Left cardiac atrium (tissue), 4 donors: ENCODE measurements at regions not wholly inside any gene's neighbourhood (a gene's known extent, or its start where the extent isn't known, plus 50 kb on each side); places are given as distances from the start of the nearest gene placed in this dataset.

ENCODE experiments used
- ATAC-seq, 2 donors: fragments of 200-7000 bp; cut with Tn5 transposase; one replicate each; pipeline ENCODE4 v1.9.1; 2020; ENCODE audit warnings: mild to moderate bottlenecking in 2 of 2, moderate library complexity in 2 of 2
- DNase-seq: peaks from one replicate; pipeline ENCODE4 v3.0.0-alpha.2; 2020
- intact Hi-C, 2 donors: fragments of 100-400 bp; cut with DNase I; formaldehyde crosslinking; loops; one replicate each; pipeline versions ENCODE4 v1.14.1 to v1.15.1; 2022 to 2023
- donor health status: DM: no; HTN: yes; CAD: no.
- donor health status: DM: no; HTN: yes; CAD: no; lungs with severe emphysema.
- donor health status: DM: yes; HTN: yes; CAD: no.
- donor health status: Dilated cardiomyopathy.

DNA sequence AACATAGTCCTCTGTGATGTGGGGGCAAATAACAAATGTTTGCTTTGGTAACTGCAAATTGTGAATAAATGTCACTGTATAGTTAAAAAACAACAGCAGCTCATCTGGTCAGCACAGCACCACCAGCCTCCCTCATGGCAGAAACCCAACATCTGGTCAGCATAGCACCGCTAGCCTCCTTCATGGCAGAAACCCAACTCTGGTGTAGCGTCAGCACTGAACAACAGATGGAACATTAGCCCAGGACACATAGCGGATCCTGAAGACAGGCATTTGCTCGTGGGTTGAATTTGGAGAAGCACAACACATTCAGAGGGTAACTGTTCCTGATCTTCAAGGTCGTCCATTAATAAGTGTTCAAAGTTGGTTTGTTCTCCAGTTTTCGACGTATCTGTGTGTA is 265.9 kb downstream of the DLL1 start:
- ATAC-seq (peak; percentile 60 to 80), DNase-seq (no peak)
- intact Hi-C loops = loop anchor here in 1 of 2 donors (10.0 kb wide), 1 partner anchor 110 kb away; no protein-coding TSS in a partner anchor

DNA sequence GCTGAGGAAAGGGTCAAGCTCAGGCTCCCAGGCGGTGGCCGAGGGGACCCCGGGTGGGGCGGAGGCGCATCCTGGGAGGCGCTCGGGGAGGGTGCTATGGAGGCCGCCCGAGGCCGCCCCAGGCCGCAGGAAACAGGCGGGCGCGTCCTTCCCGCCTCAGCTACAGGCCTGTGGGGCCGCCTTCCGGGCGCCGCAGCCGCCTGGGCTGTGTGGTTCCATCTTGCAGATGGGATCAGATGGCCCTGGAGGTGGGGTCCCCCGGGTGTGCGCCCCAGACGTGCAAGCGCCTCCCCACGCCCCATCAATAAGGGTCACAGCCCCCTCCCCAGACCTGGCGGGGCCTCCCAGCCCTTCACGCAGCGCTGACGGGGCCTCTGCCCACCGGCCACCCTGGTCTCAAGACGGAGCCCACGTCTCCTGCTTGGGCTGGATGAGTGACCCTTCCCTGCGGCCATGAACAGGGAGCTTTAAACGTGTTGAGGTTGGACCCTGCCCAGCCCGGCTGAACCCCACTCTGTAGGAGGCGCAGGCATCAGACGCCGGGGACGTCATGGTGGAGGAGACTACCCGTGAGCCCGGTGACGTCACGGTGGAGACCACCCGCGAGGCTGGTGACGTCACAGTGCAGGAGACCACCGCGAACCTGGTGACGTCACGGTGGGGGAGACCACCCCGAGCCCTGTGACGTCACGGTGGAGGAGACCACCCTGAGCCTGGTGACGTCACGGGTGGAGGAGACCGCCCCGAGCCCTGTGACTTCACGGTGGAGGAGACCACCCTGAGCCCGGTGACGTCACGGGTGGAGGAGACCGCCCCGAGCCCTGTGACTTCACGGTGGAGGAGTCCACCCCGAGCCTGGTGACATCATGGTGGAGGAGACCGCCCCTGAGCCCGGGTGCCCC is 267.0 kb downstream of the DLL1 start:
- DNase-seq (no peak), ATAC-seq (peak in 1 of 2 donors; percentile 32)
- intact Hi-C loops = loop anchor here in 1 of 2 donors (10.0 kb wide), 1 partner anchor 111 kb away; no protein-coding TSS in a partner anchor

DNA sequence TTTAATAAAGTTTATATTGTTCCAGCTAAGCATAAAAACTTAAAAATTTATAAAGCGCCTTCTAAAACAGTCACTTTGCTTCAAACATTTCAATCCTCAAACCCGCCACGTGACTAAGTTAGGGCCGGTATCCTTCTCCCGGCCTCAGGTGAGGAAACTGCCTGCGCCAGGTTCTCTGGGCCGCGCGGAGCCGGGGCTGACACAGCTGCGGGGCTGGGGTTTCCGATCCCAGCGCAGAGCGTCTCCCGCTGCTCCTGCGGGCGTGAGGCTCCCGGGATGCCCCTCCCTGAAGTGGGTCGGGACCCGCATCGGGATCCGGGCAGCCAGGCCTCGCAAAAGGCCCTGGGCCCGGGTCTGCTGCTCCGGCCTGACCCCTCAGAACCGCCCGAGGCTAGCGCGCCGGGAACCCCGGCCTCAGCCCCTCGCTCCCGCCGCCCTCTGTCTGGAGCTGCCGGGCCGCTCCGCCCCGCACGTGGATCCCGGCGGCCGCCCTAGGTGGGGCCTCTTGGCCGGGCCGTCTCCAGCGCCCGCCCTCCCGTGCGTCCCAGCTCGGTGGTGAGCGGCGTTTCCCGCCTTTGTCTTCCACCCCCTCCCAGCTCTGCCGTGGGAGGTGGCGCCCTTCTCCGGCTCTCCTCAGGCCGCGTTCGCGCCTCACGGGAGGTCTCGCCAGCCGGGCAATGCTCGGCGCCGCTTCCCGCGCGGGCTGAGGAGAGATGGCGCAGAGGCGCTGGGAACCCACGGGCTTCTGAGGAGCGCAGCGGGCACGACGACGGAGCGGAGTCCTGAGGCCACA is 267.9 kb downstream of the DLL1 start:
- intact Hi-C loops = loop anchor here in 1 of 2 donors (10.0 kb wide), 1 partner anchor 112 kb away; no protein-coding TSS in a partner anchor
- DNase-seq = no peak
- peak; percentile 67 to 76 for ATAC-seq

DNA sequence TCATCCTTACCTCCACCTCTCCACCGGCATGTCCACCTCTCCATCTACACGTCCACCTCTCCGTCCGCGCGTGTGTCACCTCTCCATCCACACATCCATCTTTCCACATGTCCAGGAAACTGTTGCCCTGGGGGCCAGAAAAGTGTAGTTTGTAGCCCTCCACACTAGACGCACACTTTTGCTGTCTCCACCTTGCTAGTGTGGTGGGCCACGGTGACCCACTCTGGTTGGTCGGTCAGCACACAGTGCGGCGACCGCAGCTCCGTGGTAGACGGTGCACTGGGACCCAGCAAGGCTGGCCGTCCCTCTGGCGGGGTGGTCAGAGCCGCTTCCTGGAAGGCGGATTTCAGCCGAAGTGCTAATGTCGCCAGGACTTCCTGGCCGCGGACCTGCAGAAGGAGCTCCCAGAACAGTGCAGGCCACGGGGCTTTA is 268.6 kb downstream of the DLL1 start:
- ATAC-seq = no peak
- intact Hi-C loops = loop anchor here in 1 of 2 donors (10.0 kb wide), 1 partner anchor 112 kb away; no protein-coding TSS in a partner anchor
- no peak for DNase-seq

DNA sequence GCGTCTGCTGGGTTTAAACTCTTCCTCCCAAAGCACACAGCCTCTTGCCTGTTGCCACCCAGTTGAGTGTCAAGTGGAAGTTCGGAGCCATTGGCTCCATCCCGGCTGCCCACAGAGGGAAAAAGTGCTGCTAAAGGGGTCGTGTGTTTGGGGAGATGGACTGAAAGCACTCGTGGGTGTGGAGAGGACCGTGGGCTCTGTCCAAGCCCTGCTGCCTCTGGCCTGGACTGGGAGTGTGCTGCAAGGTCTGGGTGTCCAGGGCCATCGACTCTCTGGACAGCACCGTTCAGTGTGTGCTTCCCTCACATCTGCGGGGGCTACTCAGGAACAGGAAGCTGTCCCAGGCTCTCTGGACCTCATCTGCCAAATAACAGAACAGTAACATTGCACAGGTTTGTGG is 269.3 kb downstream of the DLL1 start:
- intact Hi-C loops = loop anchor here in 1 of 2 donors (10.0 kb wide), 1 partner anchor 113 kb away; no protein-coding TSS in a partner anchor
- DNase-seq (no peak), ATAC-seq (no peak)

DNA sequence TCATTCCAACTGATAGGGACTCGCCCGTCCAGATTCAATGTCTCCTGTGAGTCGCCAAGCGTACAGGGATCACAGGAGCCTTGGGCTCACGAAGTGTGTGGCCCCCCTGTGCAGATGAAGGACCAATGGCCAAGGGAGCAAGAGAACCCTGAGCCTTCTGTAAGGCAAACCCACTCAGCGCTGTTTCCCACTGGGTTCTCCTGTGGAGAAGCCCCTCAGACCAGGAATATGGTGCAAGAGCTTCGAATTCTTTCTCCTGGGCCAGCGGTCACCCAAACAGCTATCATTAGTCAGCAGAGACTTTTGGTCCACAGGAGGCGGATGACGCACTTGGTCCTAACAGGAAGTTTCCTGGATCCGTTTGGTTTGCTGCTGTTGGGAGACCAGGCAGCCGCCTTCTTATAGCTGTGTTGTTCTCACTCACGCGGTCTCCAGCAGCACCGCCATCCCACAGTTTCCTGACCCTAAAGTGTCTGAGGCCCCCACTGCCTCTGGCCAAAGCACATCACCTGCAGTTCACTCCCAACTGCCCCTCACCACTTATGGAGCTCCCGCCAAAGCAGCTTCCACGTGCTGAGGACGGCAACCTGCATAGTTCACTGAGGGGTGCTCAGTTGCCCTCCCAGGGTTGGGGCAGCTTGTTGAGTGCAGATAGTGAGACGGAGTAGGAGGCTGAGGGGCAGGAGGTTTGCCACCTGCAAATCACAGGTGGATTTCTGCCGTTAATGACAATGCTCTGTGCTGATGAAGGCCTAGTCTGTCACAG is 268.6 kb downstream of the ERMARD start:
- ATAC-seq = no peak
- DNase-seq = no peak
- intact Hi-C loops = loop anchor here in 1 of 2 donors (10.0 kb wide), 2 partner anchors 115 to 185 kb away; no protein-coding TSS in a partner anchor

DNA sequence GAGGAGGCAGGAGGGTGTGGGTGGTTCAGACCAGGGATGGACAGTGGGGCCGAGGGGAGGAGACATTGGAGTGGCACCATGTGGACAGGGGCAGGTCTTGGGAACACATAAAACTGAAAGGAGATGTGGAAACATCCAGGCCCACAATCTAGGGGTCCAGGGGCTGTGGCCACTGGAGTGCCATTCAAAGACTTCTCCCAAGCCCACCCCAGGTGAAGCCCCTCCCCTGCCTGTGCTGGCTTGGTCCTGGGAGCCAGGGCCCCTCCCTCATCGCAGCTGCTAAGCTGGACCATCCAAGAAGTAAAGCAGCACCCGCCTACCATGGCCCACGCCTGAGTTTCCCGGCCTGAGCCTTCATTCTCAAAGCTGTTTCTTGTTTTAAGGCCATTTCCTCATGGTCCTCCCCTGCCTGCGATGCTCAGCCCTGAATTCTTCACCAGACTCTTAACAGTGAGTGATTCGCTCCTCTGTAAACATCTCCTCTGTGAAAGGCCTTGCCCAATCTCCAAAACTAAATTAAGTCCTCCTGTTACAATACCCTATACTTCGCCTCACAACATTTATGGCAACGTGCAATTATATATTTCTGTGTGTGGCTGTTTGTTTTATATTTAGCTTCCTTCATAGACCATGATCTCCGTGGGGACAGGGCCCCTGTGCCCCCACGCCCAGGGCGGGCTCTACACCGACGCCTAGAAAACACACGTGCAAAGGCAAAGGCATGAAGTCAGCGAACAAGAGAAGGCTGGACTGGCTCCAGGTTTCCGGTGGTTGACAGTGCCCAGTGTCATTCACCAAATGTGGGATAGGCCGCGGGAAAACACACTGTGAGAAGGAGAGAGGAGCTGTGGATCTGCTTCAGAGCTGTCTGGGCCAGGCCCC is 267.8 kb downstream of the ERMARD start:
- ATAC-seq = no peak

DNA sequence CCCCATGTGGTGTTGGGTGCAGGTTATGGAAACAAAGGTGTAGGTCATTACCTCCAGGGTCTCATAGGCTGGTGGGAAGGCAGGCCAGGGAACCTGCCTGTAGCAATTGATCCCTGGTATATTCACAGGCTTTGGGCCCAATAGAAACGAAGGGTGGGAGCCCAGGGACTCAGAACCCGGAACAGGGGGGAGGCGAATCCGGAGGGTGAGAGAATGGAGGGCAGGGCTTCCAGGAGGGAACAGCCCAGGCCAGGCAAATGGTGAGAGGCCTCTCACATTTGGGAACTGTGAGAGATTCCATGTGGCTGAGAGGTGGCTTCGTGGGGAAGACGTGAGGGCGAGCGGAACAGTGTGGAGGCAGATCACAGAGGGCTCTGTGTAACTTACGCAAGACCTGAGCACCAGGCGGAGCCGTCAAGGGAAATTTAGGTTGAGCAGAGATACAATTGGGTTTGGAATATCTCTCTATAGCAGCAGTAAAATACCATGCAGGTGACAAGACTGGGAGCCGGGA is 267.1 kb downstream of the ERMARD start:
- no peak for ATAC-seq
- no peak for DNase-seq
- intact Hi-C loops = loop anchor here in 1 of 2 donors (10.0 kb wide), 1 partner anchor 184 kb away; no protein-coding TSS in a partner anchor

More for the DNA sequence above, 267.8 kb downstream of the ERMARD start:
- intact Hi-C loops = loop anchor here in 1 of 2 donors (10.0 kb wide), 1 partner anchor 184 kb away; no protein-coding TSS in a partner anchor
- no peak for DNase-seq

DNA sequence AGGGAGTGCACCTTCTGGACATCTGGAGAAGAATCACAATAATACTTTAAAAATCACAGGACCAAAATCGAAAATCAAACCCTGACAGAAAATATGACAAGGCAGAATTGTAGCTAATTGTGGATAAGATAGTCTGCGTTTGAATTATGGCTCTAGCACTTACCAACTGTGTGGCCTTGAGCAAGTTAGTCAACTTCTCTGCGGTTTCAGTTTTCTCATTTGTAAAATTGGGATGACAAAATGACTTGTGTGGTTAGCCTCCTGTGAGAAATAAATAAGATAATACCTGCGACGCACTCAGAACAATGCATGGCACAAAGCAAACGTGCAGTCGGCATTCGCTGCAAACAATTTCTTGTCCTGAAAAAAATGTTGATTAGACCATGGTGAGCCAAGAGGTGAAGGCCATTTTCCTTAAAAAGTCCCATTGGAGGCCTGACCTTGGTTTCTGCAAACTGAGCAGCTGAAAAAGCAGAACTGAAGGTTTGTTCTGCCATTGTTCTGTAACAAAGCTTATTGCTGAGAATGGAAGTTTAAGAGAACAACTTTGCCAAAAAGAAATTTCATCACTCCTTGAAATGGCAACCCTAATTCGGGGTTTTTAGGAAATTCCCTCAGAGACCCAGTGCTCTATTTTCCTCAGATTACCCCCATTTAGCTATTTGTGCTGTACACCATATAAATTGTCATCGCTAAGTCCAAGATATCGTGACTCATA is 266.3 kb downstream of the ERMARD start:
- intact Hi-C loops = loop anchor here in 1 of 2 donors (10.0 kb wide), 1 partner anchor 183 kb away; no protein-coding TSS in a partner anchor
- DNase-seq (no peak), ATAC-seq (no peak)

DNA sequence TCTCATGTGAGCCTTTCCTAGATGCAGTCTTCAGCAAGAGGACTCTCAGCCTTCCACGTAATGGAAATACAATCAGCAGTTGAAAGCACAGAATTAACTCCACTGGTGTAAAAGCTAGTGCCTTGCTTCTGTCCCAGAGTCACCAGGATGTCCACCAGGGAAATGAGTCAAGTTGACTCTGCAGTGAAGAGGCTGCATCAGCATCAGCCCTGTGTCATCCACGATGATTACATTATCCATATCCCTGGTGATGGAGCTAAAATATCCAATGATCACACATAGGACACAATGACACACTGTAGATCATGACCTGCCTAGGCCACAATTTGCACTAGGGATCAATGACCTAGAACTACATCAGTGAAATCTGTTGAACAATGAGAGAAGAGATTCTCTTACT is 262.4 kb downstream of the ERMARD start:
- ATAC-seq (no peak), DNase-seq (no peak)
- intact Hi-C loops = loop anchor here in 1 of 2 donors (10.0 kb wide), 1 partner anchor 179 kb away; no protein-coding TSS in a partner anchor

DNA sequence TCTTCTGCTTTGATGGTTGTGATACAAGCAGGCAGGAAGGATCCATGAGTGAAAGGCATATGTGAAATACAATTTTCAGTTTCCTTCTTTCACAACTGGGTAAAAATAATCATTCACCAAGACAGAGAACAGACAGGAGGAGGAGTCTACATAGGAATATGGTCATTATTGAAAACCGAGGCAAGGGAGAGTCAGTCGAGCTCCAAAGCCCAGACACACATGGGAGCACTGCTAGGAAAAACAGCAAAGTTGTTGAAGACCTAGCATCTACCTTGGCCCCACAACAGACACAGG is 260.6 kb downstream of the ERMARD start:
- ATAC-seq (no peak), DNase-seq (no peak)
- intact Hi-C loops = loop anchor here in 1 of 2 donors (10.0 kb wide), 1 partner anchor 177 kb away; no protein-coding TSS in a partner anchor

DNA sequence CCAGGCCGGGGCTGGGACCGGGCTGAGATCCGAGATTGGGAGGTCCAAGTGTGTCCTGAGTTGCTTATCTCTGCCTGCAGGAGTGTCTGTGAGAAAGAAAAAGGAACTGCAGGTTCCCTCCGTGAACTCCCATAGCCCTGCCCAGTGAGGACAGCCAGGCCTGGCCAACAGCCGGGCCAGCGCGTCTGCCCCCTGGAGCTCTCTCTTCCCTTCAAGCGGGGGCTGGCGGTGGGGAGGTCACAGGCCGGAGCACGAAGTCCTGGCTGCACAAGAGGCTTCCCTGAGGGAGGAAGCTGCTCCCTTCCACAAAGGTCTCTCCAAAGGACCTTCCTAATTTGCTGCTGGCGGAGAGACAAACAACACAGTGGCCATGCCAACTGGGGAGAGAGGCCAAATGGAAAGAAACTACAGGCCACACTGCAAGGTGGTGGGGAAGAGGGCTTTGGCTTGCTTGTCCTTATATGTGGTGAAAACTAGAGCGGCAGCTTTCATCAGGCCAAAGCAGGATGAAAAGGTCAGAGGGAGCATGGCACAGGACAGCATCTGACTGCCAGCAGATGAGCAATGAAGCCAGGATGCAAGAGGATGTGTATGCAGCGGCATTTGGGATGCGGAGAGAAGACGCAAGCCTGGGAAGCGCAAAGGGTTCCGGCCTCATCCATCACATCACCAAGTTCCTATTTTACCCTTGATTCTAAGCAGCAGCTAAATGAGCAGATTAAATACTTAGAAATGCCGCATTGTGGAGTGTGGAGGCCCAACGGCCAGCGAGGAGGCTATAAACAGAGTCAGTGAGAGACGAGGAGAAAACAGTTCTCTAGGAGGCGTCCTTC is 260.0 kb downstream of the ERMARD start:
- ATAC-seq (peak; percentile 89 to 96), DNase-seq (peak; percentile 86)
- intact Hi-C loops = loop anchor here in 1 of 2 donors (10.0 kb wide), 1 partner anchor 177 kb away; no protein-coding TSS in a partner anchor

DNA sequence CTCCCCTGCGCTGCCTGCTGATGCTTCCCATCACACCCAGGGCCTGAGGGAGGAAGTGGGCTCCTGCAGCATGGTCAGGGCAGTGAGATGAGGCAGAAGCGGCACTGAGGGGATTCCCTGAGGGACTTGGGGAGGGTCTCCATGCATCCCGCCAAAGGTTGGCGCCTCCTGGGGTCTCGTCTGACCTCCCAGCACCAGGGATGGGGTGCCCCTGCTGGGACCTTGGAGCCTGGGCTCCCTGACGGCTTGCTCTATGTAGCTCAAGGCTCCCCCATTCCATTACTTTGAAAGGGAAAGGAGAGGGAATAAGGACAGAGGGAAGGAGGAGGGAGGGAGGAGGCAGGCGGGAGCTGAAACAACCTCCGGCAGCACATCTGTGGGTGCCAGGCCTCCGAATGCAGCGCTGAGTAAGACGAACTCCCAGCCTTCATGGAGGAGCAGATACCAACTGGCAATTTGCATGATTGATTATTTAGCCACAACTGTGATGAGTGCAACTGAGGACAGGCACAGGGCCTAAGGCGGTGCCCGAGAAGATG is 259.3 kb downstream of the ERMARD start:
- ATAC-seq = no peak
- intact Hi-C loops = loop anchor here in 1 of 2 donors (10.0 kb wide), 1 partner anchor 176 kb away; no protein-coding TSS in a partner anchor

DNA sequence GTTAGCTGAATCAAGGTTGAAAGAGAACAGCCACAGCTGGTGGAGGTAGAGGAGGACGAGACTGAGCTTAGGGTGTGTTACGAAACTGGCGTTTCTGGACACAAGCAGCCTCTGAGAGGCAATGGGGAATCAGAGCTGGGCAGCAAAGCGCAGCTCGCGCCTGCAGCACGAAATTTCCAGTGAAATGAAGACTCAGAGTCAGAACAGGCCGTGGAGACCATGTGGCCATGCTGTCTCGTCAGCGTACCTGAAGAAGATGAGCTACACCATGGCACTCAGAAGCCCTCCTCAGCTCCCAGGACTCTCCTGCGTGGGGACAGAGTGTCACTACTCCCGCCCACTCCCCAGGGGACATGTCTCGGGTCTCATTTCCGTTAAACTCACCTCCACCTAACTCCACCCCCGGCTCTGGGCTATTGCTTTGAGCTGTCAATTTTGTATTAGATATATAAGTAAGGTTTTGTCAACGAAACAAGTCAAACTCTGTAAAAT is 256.9 kb downstream of the ERMARD start:
- intact Hi-C loops = no loop called here
- DNase-seq = no peak
- ATAC-seq = no peak

More for the DNA sequence above, 259.3 kb downstream of the ERMARD start:
- DNase-seq = no peak
